Superior temporal gyrus (tissue), 1 donor: ENCODE measurements at regions not wholly inside any gene's neighbourhood (a gene's known extent, or its start where the extent isn't known, plus 50 kb on each side); places are given as distances from the start of the nearest gene placed in this dataset.
A peak's percentile ranks its signal among the peaks of the same experiment; 100 is the strongest.

Experiments used
- DNase-seq: peaks from one replicate; pipeline ENCODE4 v3.0.0-alpha.2; 2016; ENCODE audit errors: extremely low spot score

DNA sequence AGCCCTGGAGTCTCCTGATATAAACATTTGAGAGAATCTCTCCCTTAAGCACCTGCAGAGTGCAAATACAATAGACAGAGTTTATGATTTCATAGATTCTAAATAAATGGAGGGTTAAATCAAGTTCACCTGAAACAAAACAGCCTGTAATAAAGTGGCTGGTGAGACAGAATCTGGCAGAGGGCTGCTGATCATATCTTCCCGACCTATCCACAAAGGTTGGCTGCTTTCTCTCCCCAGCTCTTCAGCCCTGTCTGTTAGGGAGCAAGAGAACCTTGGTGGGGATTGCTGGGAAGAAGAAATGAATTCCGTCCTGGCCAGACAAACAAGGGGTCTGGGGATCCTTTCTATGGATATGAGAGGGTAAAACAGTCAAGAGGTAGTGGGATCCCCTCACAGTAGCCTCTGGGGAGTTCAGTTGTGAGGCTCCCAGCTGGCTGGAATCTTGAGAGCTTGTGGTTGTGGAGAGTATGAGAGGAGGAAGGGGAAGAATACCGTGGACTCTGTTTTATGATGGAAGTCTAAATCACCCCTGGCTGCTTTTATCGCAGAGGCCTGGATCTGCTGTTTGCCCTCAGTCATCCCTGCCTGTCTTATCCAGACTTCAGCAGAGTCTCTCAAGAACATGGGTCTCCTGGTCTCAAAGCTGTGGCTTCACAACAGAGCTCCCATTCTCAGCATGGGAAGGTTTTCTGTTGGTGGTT lies 451.3 kb downstream of the NTRK3 start:
- no peak for DNase-seq

DNA sequence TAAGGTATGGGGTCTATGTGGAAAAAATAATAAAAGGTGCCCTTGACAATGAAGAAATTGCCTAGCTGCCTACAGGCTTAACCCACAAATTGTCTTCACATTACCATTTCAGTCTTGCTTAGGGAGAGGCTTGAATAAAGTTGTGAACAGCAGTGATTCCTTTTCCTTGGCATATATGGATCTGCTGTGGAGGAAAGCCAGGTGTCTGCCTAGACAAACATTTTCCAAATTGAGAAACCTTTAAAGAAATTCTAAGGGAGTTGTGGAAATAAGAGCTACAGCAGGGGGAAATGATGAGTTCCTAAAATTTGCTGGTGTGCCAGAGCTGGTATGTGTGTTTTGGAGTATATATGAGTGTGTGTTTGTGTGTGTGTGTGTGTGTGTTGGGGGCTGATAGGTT lies 452.1 kb downstream of the NTRK3 start:
- DNase-seq, result no peak

DNA sequence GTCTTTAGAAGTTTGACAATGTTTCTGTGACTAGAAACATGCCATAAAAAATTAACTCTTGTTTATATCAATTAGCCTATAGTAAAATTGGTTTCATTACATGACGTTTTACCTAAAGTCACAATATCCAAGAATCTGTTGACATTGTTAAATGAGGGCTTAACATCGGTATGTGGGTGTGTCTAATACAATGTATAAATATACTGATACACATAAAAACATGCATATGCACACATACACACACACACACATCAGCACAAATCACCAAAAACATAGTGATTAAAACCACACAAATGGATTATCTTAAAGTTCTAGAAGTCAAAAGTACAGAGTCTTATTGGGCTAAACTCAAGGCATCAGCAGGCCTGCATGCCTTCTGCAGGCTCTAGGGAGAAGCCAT lies 456.7 kb downstream of the NTRK3 start:
- no peak for DNase-seq

DNA sequence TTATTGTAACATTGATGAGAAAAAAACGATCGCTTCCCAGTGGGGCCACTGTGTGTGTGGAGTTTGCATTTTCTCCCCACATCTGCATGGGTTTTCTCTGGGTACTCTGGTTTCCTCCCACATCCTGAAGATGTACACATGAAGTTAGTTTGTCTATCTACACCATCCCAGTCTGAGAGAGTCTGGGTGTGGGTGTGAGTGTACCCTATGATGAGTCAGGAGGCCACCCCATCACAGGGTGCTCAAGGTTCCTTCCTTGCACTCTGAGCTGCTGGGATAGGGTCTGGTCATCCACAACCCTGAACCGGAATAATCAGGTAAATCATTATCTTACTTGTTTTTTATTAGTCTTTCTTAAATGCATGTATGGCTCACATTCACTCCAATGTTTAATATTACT lies 457.1 kb downstream of the NTRK3 start:
- no peak for DNase-seq

DNA sequence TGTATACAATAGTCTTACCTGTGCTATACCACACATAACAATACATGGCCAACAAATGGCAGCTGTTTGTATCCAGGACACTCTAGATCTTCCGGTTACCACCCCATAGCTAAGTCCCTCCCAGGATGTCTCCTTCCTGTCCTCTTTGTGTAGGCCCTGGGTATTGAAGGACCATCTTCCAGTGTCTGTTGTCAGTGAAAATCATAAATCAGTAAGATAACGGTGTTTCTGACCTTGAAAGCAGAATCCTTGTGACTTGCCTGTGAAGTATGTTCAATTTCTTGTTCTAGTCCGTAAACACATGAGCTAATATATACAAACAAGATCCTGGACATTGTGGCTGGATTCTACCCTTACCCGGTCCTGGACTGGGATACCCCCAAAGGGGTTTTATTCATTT lies 462.8 kb downstream of the NTRK3 start:
- no peak for DNase-seq

DNA sequence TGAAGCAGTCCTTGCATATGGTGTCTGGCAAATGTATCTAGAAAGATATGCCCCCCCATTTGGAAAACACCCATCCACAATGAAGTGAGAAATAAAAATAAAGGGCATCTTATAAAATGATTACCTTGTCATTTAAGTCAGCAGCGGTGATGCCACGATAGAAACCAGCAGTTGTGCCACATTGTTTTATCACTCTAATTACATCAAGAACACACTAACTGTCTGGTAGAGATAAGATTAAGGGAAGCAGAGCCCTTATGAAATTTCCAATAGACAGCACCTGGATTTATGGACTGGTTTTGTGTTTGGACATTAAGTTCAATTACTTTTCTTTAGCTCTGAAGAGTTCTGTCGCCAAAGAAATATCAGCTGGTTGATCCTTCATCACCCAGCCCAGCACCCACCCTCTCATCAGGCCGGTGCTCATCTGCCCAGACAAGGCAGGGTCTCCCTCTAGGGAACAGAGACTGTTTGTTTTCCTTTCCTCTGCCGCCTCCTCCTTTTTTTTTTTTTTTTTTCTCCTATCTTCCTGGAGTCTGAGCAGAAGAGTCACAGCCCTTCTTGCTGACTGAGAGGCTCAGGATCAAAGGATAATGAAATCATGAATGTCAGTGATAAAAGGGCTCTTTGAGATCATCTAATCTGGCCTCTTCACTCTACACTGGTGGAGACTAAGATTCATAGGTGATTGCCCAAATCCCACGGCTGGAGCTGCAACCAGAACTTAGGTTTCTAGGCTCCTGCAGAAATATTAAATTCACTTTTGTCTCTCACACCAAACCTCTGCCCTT lies 464.1 kb downstream of the NTRK3 start:
- DNase-seq, result no peak

DNA sequence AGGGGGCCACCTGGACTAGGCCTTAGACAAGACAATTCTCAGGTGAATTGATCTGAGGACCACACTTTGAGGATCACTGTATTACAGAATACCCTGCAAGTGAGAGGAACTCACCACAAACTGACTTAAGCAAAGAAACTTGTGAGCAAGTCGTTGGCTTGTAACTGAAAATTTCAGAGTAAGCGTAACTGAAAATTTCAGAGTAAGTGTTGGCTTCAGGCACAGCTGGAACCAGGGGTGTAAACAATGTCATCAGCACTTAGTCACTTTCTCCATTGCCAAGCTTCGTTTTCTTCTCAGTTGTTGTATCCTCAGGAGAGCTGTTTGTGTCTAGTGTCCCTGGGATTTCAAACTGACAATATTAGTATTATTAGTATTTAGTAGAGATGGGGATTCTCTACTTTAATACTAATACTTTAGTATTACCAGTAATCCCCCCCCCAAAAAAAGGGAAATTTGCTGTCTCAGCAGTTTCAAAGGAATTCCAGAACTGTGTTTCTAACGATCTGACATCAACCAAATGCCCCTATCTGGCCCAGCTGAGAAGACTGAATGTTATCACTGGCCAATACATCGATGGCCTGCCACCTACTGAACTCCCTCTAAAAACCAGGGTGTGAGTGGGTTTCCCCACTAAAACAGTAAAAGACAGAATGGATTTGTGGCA lies 474.4 kb downstream of the NTRK3 start:
- no peak for DNase-seq

DNA sequence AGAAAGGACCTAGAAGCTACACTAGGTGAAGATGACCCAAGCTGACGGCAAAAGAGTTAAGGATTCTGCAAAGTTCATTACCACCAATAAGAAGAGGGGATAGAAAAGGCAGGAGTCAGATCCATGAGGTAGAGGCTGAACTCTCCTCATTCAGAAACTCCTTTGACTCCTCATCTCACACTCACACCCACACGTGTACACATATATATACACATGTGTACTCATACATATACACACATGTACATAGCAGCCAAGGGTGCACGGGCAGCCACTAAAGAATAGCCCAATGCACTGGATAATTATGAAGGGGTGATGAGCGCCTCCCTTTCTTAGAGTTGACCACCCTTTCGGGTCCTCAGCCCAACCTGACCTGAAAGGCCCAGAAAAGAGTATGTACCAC lies 476.8 kb downstream of the NTRK3 start:
- DNase-seq, result no peak

DNA sequence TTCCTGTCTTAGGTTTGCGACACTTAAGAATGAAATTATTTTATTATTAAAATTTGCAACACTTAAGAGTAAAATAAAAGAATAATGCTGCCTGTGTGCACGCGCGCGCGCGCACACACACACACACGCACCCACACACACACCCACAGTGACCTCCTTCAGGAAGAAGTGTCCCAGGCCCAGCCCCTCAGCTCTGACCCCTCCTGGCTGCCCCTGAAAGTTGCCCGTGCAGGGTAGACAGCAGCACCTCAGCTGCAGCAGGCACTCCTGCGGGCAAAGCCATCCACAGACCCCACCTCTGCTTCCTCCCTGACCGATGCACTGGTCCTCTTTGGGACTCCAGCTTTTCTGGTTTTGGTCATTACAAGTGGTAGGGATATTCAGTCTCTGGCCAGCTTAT lies 478.2 kb downstream of the NTRK3 start:
- no peak for DNase-seq

DNA sequence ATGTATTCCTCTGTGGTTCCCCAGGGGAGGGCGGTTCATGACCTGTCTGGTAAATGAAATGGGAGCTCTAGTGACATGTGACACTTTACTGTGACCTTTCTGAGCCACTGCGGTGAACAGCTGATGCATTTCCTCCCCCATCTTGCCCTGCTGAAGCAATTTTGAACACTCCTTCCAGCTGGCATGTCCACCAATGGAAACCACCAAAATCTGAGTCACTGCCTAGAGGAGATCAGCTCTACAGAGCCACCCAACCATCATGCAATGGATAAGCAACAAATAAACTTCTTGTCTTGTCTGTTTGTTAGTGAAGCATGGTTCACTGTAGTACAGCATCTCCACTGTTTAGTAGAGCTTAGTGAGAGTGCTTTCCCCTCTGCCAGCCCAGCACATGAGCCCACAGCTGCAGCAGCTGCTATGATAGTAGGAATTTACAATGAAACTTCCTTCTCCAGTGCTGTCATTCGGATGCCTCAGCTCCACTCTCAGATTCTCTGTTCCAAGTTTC lies 479.4 kb downstream of the NTRK3 start:
- DNase-seq, result peak; percentile 37

DNA sequence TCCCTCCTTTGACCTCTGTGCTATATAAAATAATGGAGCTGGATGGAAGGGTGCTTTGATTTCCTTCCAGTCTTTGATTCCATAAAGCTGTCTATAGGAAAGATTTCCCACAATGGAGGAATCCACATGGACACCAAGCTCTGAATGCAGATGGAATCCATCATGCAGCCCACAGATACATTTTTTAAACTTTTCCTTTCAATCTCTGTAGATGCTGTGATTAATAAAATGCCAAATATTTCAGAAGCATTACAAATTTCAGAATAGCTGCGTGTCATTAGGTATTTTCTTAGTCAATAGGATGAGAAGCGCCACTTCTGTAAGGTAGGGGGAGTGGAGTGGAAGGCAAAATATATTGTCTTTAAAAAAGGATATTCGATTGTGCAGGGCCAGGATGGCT lies 489.0 kb downstream of the NTRK3 start:
- no peak for DNase-seq

DNA sequence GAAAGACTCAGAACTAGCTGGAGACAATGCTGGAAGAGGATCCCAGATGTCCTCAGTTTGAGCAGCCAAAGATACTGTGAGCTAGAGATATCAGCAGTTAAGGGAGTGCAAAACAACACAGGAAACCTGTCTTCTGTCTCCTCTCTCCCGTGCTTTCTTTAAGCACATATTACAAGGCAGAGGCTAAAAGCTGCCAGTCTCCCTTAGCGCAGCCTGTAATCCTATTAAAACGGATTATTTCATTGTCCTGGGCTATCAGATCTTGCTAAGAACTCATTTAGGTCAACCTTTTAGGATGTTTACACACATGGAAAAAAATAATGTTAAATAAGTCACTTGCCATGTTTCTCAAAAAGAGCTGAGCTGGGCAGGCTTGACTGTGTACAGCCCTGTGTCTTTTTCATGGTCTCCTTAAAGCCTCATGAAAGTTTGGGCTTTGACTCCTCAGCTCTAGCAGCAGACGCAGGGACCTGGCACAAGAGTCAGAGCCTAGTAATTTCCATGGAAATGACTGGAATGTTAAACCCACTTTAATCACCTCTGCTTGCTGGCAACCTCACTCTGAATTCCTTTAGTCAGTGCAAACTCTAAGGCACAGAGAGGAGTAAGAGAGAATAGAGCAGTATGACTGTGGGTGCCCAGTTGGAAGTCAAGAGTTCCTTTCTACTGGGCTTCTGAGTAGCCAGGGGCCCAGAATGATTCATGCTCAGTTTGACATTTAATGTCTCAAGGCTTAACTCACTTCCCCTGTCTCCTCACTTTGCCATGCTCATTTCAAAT lies 491.9 kb downstream of the NTRK3 start:
- no peak for DNase-seq

DNA sequence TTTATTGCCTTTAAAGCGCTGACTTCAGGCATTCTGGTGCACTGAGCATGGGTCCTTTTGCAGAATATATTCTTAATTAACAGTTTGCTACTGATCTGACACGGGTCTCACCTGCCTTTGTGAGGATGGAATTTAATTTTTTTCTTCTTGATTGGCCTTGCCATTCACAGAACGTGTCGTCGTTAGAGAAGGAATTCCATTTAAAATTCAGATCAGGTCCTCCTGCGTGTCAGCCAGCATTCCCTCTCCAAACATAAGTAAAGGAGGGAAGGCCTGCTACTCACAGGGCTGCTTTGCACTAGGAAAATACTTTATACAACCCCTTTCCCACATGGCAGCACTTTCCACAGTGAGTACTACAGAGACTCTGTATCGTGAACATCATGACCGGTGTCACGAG lies 492.7 kb downstream of the NTRK3 start:
- no peak for DNase-seq

DNA sequence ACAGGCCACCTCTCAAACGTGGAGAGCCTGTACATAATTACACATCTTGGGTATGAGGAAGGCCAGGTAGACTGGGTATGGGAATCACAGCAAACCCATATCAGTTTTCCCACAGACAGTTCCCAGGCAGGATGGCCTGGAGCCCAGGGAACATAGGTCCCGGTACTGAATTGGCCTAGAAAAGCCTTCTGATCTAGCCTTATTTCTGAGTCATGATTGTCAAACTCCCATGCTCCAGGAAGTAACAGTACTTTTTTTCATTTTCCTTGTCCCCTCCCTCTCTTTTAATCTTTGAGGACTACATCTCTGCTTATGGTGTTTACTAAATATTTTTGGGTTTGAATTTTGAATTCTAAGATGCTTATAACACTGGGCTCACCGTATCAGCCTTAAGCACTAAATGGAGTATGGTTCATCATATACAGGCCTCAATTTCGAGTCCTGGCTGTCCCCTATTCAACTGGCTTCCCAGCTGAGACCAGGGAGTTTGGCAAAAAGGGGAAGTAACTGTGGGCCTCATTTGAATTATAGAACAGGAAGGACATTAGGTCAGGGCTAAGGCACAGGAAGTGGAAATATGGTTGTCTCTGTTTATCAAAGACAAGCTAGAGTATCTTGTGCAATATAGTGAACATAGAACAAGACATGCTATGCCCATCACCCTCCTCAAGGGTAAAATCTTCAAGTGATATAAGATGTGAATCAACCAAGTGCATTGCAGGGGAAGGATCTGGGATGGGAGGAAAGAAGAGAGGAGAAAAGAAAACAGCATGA lies 494.6 kb downstream of the NTRK3 start:
- DNase-seq, result no peak

DNA sequence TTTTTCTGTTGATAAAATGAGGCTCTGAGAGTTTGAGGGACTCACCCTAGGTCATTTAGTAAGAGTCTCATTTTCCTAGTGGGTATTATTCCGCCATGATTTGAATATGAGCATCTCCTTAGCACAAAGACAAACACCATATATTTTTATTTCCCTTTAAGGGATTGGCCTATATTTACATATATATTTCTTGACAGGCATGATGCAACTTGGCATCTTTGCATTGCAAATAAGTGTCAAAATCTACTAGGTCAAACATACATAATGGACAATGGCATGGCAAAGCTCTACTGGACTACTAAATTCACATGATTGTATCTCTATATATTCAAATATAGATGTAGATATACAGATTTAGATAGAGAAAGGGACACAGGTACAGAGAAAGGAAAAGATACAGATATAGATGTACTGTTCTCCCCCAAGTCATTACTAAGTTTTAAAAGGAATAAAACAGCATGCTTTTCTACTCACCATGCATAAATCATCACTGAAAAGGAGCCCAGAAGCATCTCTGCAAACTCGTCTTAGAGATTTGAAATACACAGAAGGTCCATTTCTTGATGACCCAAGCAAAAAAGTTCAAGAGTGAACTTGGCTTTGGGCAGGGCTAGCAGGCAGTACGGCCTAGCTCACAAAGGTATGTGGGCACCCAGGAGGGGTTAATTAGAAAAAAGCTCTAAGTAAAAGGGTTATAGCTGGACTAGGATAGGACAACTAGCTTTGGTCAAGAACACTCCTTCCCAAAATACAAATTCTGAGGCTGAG lies 495.8 kb downstream of the NTRK3 start:
- no peak for DNase-seq

DNA sequence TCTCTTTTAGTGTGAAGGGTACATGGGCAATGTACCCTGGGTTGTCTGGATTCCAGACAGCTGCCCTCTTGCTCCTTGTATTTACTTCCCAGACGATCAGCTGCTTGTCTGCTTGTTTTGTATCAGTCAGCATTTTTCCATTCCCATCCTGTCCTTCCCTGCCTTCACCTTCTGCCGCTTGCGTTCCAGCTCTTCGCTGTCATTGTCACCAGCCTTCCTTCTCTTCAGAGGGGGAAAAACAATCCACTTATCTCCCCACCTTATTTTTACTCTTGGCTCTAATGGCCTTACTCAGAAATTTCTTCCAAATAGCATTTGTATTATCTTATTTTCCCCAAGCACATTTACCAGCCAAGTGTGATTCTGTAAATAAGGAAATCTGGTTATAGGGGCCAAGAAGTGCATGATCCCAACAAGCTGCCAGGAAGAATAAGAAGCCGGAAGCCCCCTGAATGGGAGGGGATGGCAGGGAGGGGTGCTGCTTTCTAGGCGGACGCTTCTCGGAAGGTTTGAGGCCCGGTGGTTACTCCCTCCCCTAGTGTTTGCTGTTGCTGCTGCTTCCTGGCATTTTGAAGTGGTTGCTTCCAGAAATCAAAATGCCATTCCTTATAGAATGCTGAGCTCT lies 497.6 kb downstream of the NTRK3 start:
- DNase-seq, result no peak

DNA sequence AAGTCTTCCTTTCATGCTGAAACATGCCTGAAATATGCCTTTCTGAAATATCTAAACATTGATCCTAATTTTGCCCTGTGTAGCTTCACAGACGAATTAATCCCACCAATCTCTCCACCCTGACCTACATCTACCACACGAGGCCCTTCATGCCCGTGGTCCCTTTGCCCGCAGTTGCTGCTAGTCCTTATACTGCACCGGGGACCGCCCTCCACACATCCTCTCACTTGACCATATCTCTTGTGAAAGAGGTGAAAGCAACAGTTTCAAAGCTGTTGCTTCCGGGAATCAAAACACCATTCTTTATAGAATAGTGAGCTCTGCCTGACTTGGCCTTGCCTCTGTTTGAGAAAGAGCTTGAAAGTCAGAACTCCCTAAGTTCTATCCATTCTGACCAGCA lies 499.5 kb downstream of the NTRK3 start:
- no peak for DNase-seq

DNA sequence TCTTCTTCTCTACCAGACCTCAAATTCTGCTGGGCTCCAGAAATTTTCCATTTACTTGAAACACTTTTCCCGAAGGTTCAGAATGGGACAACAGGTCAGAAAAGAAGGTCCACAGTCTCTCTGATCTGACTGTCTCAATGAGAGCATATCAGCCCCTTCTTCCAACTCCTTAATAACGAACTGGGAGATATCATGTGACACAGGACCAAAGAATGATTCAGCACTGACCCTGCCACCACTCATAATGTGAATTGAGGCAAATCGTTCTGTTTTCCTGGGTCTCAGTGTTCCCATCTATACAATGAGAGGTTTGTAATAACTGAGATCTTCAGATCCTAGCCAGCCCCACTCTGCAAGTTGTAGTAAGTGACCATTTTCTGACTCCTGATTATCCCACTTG lies 500.5 kb downstream of the NTRK3 start:
- DNase-seq, result no peak

DNA sequence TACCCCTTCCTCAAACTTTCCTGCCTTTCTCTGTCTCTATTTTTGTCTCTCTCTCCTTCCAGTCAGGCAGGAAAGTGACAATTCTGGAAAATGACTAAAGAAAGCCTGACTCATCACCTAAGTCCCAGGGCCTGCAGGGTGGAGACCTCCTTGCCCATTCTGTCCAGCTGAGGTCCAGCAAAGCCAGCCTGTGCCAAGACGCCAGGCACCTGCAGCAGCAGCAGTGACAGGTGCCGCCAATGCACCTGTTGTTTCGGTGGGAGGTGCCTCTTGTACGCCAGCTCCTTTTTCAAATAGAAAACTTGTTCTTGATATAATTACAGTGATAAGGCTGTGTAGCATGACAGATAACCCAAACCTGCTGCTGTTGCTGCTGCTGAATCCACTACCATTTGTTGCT lies 501.3 kb downstream of the NTRK3 start:
- DNase-seq, result no peak

DNA sequence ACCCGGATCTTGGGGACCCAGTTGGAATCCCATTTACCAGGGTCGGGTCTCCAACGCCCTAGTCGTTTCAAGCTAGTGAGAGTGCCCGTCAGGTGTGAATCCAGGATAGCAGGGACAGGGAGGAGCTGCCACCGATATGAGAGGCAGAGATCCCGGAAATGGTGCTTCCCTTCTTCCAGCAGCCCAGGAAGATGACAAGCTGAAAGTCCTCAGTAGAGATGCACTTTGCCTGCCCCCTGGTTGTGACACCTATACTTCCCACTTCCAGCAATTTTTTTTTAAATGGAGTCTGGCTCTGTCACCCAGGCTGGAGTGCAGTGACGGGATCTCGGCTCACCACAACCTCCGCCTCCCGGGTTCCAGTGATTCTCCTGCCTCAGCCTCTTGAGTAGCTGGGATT lies 503.0 kb downstream of the NTRK3 start:
- DNase-seq, result no peak
